ENCODE measurements at regions not wholly inside any gene's neighbourhood (a gene's known extent, or its start where the extent isn't known, plus 50 kb on each side); places are given as distances from the start of the nearest gene placed in this dataset.

GRCh38 chr21:14707511-14708020 lies 161.5 kb upstream of the SAMSN1 start:
- H3K4me1 Mint-ChIP-seq = peaks cover 14% of the 10 kb centered on the region
- no peaks in the 10 kb centered on the region for H3K36me3 Mint-ChIP-seq (ENCODE audit: low read depth)
- peaks cover 3% of the 10 kb centered on the region for H3K9me3 Mint-ChIP-seq
- H3K27me3 Mint-ChIP-seq (ENCODE audit: low read depth) = no peaks in the 10 kb centered on the region
- TF ChIP-seq, protein P1, sequence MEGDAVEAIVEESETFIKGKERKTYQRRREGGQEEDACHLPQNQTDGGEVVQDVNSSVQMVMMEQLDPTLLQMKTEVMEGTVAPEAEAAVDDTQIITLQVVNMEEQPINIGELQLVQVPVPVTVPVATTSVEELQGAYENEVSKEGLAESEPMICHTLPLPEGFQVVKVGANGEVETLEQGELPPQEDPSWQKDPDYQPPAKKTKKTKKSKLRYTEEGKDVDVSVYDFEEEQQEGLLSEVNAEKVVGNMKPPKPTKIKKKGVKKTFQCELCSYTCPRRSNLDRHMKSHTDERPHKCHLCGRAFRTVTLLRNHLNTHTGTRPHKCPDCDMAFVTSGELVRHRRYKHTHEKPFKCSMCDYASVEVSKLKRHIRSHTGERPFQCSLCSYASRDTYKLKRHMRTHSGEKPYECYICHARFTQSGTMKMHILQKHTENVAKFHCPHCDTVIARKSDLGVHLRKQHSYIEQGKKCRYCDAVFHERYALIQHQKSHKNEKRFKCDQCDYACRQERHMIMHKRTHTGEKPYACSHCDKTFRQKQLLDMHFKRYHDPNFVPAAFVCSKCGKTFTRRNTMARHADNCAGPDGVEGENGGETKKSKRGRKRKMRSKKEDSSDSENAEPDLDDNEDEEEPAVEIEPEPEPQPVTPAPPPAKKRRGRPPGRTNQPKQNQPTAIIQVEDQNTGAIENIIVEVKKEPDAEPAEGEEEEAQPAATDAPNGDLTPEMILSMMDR (IDR thresholded peaks at IDR 0.05; ENCODE audit: unreplicated experiment in 3 of 3) = no peak
- H3K27ac Mint-ChIP-seq = no peak overlapping the region
- H3K4me3 Mint-ChIP-seq = no peak overlapping the region

GRCh38 chr21:14706712-14707510 lies 160.8 kb upstream of the SAMSN1 start:
- Mint-ChIP-seq H3K4me1 (peaks cover 9% of the 10 kb centered on the region), H3K27ac (peak overlapping the region; percentile 37 to 83 (median 37)), H3K27me3 (ENCODE audit: low read depth) (no peaks in the 10 kb centered on the region), H3K9me3 (no peaks in the 10 kb centered on the region), H3K4me3 (no peak overlapping the region), H3K36me3 (ENCODE audit: low read depth) (no peaks in the 10 kb centered on the region)
- TF ChIP-seq, protein P1 (IDR thresholded peaks at IDR 0.05; ENCODE audit: unreplicated experiment in 3 of 3) = no peak

DNA sequence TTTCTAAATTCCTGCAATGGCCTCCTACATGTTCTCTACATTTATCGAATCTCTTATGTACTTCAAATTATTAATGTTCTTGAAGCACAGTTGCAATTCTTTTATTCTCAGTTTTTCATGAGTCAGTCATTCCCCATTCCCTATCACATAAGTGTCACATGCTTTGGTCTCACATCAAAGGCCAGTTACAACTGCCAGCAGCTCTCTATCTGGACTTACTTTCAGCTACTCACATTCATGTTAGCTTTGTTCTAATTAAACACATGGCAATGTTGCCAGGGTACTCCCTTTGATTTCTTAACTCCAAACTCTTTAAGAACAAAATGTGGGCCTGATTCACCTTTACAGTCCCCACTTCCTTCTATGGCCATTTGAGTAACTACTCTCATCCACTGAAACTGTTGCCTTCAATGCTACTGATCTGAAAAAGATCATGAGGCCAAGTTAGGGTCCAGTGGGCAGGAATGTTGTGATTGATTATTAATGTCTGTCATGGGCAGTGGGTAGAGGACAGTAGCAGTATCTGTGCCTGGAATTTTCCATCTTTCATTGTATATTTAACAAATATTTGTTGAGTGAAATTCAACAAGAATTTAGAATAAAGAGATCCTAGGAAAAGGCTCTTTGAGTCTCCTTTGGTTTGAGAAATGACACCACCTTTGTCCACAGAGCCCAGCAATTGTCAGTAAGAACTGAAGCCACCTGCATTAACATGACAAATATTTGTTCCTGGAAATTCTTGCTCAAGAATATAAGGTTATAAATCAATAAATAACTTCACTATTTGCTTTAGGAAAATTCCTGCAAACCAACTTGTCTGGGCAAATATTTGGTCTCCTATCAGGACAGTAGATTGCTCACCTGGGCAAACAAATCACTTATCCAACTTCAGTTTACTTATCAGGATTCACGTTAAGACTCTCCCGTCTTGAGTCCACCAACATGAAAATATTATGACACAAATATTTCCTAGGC lies 153.6 kb upstream of the SAMSN1 start:
- Mint-ChIP-seq H3K36me3 (ENCODE audit: low read depth) (no peaks in the 10 kb centered on the region), H3K27me3 (ENCODE audit: low read depth) (no peaks in the 10 kb centered on the region), H3K4me3 (no peak overlapping the region), H3K9me3 (no peaks in the 10 kb centered on the region), H3K4me1 (peaks cover 7% of the 10 kb centered on the region), H3K27ac (no peak overlapping the region)
- TF ChIP-seq, protein P1 (IDR thresholded peaks at IDR 0.05; ENCODE audit: unreplicated experiment in 3 of 3) = no peak

- Mint-ChIP-seq H3K27ac (no peak overlapping the region), H3K9me3 (no peaks in the 10 kb centered on the region)
These were observed 151.7 kb upstream of the SAMSN1 start for GRCh38 chr21:14697769-14698168.

GRCh38 chr21:14694817-14695216 lies 148.7 kb upstream of the SAMSN1 start:
- no peak overlapping the region for H3K4me3 Mint-ChIP-seq
- H3K27ac Mint-ChIP-seq = no peak overlapping the region
- H3K36me3 Mint-ChIP-seq (ENCODE audit: low read depth) = no peaks in the 10 kb centered on the region
- H3K27me3 Mint-ChIP-seq (ENCODE audit: low read depth) = no peaks in the 10 kb centered on the region
- peaks cover 7% of the 10 kb centered on the region for H3K4me1 Mint-ChIP-seq
- TF ChIP-seq, protein P1 (IDR thresholded peaks at IDR 0.05; ENCODE audit: unreplicated experiment in 3 of 3) = no peak
- no peaks in the 10 kb centered on the region for H3K9me3 Mint-ChIP-seq

More at GRCh38 chr21:14697769-14698168, 151.7 kb upstream of the SAMSN1 start:
- TF ChIP-seq, protein P1 (IDR thresholded peaks at IDR 0.05; ENCODE audit: unreplicated experiment in 3 of 3) = no peak
- H3K4me3 Mint-ChIP-seq = no peak overlapping the region
- H3K27me3 Mint-ChIP-seq (ENCODE audit: low read depth) = no peaks in the 10 kb centered on the region
- no peaks in the 10 kb centered on the region for H3K36me3 Mint-ChIP-seq (ENCODE audit: low read depth)
- H3K4me1 Mint-ChIP-seq = peaks cover 7% of the 10 kb centered on the region
